ENCODE measurements at regions not wholly inside any gene's neighbourhood (a gene's known extent, or its start where the extent isn't known, plus 50 kb on each side); places are given as distances from the start of the nearest gene placed in this dataset.

DNA sequence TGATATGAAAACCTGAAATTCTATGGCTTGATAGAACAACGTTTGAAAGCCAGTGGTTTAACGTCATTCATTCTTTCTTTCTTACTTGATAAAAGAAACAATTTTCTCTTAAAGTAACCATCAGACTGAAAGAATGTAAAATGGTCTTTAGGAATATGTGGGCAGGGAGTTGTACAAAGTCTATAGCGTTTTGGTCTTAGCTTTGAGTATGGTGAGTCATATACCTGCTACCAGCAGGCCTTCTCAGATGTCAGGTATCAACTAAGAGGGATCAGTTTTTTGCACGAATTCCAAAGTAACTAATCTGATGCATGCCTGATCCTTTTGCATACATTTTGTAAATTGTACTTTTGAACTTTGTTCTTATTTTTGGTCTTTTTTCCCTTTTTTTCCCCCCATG, 101.5 kb upstream of the DSEL start:
- Histone ChIP-seq H2BK20ac (ENCODE audit: low read length) (no peak overlapping the region), H2AFZ (ENCODE audit: low read length) (no peak overlapping the region)
- no peak for FAIRE-seq

More for the DNA sequence above, 101.5 kb upstream of the DSEL start:
- no peak for DNase-seq (ENCODE audit: low read depth in 1 of 2, low spot score in 2 of 2)
- Histone ChIP-seq H3K36me3 (ENCODE audit: control insufficient read depth in 2 of 4, insufficient read depth in 4 of 4, low read length in 3 of 4) (no peaks in the 10 kb centered on the region), H3K23me2 (ENCODE audit: low read depth, low read length) (no peaks in the 10 kb centered on the region), H2BK15ac (ENCODE audit: low read length) (no peak overlapping the region), H3K27ac (ENCODE audit: low read depth, low read length) (no peak overlapping the region), H3K14ac (ENCODE audit: insufficient read length) (no peak overlapping the region), H4K20me1 (replicated peaks in 1 of 2; ENCODE audit: control insufficient read depth in 1 of 2, insufficient read depth in 2 of 2, low read length in 2 of 2) (no peaks in the 10 kb centered on the region), H2BK5ac (ENCODE audit: low read depth, low read length) (no peak overlapping the region), H3K79me1 (ENCODE audit: low read depth, low read length) (no peaks in the 10 kb centered on the region), H3K56ac (replicated peaks; ENCODE audit: insufficient read length, low read depth, low read length) (no peak overlapping the region), H2BK12ac (ENCODE audit: low read depth, low read length) (no peak overlapping the region), H3K9ac (replicated peaks in 1 of 4; ENCODE audit: extremely low read depth in 1 of 4, low read depth in 3 of 4, low read length in 3 of 4) (no peak overlapping the region), H4K5ac (ENCODE audit: insufficient read length, low read depth, low read length) (no peak overlapping the region), H3K4me1 (replicated peaks in 1 of 4; ENCODE audit: control insufficient read depth in 3 of 4, insufficient read depth in 4 of 4, low read length in 3 of 4) (no peaks in the 10 kb centered on the region), H3K9me3 (ENCODE audit: insufficient read depth in 2 of 2, low read depth in 1 of 2, low read length in 1 of 2) (no peaks in the 10 kb centered on the region), H2BK120ac (replicated peaks; ENCODE audit: low read depth, low read length) (no peak overlapping the region), H3K79me2 (ENCODE audit: control insufficient read depth in 1 of 2, insufficient read depth in 2 of 2, low read length in 2 of 2) (no peaks in the 10 kb centered on the region), H2AK5ac (ENCODE audit: low read depth, low read length) (no peak overlapping the region), H3K4ac (replicated peaks; ENCODE audit: insufficient read length, low read depth, low read length) (no peak overlapping the region), H3K4me2 (ENCODE audit: insufficient read depth in 1 of 2, low read depth in 2 of 2, low read length in 2 of 2) (no peak overlapping the region), H3K23ac (ENCODE audit: insufficient read length) (no peak overlapping the region), H3K4me3 (ENCODE audit: extremely low read depth in 1 of 4, insufficient read depth in 2 of 4, low read depth in 3 of 4, low read length in 4 of 4) (no peak overlapping the region), H3K27me3 (replicated peaks in 1 of 4; ENCODE audit: control insufficient read depth in 3 of 4, extremely low read depth in 1 of 4, insufficient read depth in 3 of 4, low read length in 3 of 4) (no peaks in the 10 kb centered on the region), H4K91ac (replicated peaks; ENCODE audit: insufficient read length, low read length) (no peak overlapping the region), H4K8ac (ENCODE audit: extremely low read depth, insufficient read depth, low read length) (no peak overlapping the region), H3K18ac (ENCODE audit: extremely low read depth, low read length) (no peak overlapping the region)
- 90% methylated on average over 4 of the region's 4 CpGs; no CpG with 5 or more reads in 1 of the 2 experiments for WGBS, 2 experiments (ENCODE audit: extremely low coverage in 1 of 2, insufficient coverage in 1 of 2, insufficient read length in 1 of 2, insufficient replicate concordance in 2 of 2, low coverage in 1 of 2, low lambda C conversion rate in 2 of 2, missing lambda C conversion rate in 1 of 2)
- ChIA-PET POLR2A (ENCODE audit: partially characterized antibody) (no interaction called here), CTCF (ENCODE audit: partially characterized antibody) (no interaction called here)
- TF ChIP-seq RNF2 (IDR thresholded peaks at IDR 0.05; ENCODE audit: borderline replicate concordance, low read depth, low read length, missing control alignments, poor library complexity, severe bottlenecking) = no peak
- no peak for TF ChIP-seq EZH2 (IDR thresholded peaks at IDR 0.05; ENCODE audit: low read depth, low read length, severe bottlenecking)
- TF ChIP-seq KDM1A (IDR thresholded peaks at IDR 0.05; ENCODE audit: borderline replicate concordance, low read length) = no peak
- no peak for TF ChIP-seq SP4 (IDR thresholded peaks at IDR 0.05; ENCODE audit: low read length)
- TF ChIP-seq, protein P1, sequence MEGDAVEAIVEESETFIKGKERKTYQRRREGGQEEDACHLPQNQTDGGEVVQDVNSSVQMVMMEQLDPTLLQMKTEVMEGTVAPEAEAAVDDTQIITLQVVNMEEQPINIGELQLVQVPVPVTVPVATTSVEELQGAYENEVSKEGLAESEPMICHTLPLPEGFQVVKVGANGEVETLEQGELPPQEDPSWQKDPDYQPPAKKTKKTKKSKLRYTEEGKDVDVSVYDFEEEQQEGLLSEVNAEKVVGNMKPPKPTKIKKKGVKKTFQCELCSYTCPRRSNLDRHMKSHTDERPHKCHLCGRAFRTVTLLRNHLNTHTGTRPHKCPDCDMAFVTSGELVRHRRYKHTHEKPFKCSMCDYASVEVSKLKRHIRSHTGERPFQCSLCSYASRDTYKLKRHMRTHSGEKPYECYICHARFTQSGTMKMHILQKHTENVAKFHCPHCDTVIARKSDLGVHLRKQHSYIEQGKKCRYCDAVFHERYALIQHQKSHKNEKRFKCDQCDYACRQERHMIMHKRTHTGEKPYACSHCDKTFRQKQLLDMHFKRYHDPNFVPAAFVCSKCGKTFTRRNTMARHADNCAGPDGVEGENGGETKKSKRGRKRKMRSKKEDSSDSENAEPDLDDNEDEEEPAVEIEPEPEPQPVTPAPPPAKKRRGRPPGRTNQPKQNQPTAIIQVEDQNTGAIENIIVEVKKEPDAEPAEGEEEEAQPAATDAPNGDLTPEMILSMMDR (IDR thresholded peaks at IDR 0.05; ENCODE audit: control extremely low read depth in 1 of 3, insufficient read depth in 1 of 3, low read depth in 1 of 3, low read length in 3 of 3) = no peak
- TF ChIP-seq SIRT6 (IDR thresholded peaks at IDR 0.05; ENCODE audit: low read length) = no peak
- TF ChIP-seq CBX8 (IDR thresholded peaks at IDR 0.05; ENCODE audit: borderline replicate concordance, low read depth, low read length) = no peak
- TF ChIP-seq POLR2A (IDR thresholded peaks at IDR 0.05; ENCODE audit: control extremely low read depth in 1 of 2, low read depth in 2 of 2, low read length in 2 of 2) = no peak
